Hematopoietic multipotent progenitor cell treated with erythropoietin and hydrocortisone succinate and interleukin-3 and kit ligand, for 8 days (in vitro differentiated cells): ENCODE measurements at regions not wholly inside any gene's neighbourhood (a gene's known extent, or its start where the extent isn't known, plus 50 kb on each side); places are given as distances from the start of the nearest gene placed in this dataset.
A peak's percentile ranks its signal among the peaks of the same experiment; 100 is the strongest.

ENCODE experiments used
- DNase-seq: peaks from one replicate; pipeline ENCODE4 v3.0.0-alpha.2; 2015

GRCh38 chr3:59578129-59578528 is 528.3 kb upstream of the CFAP20DC start:
- no peak for DNase-seq

- DNase-seq: no peak
These were observed 526.8 kb upstream of the CFAP20DC start for GRCh38 chr3:59576606-59577005.

- peak; percentile 74 for DNase-seq
These were observed 525.5 kb upstream of the CFAP20DC start for GRCh38 chr3:59575113-59576001.

- no peak for DNase-seq
These were observed 524.1 kb upstream of the CFAP20DC start for GRCh38 chr3:59573911-59574310.

- no peak for DNase-seq
These were observed 522.3 kb upstream of the CFAP20DC start for GRCh38 chr3:59572106-59572505.

GRCh38 chr3:59570806-59571205 is 521.0 kb upstream of the CFAP20DC start:
- DNase-seq: no peak

- DNase-seq: no peak
These were observed 517.8 kb upstream of the CFAP20DC start for GRCh38 chr3:59567661-59568060.

GRCh38 chr3:59566481-59566975 is 516.7 kb upstream of the CFAP20DC start:
- no peak for DNase-seq

GRCh38 chr3:59565125-59565524 is 515.3 kb upstream of the CFAP20DC start:
- no peak for DNase-seq

GRCh38 chr3:59563966-59564365 is 514.1 kb upstream of the CFAP20DC start:
- no peak for DNase-seq

- no peak for DNase-seq
These were observed 513.3 kb upstream of the CFAP20DC start for GRCh38 chr3:59563072-59563605.

- no peak for DNase-seq
These were observed 510.1 kb upstream of the CFAP20DC start for GRCh38 chr3:59559721-59560435.

- no peak for DNase-seq
These were observed 509.3 kb upstream of the CFAP20DC start for GRCh38 chr3:59558906-59559720.

GRCh38 chr3:59555593-59556315 is 505.9 kb upstream of the CFAP20DC start:
- no peak for DNase-seq

GRCh38 chr3:59553076-59553475 is 503.3 kb upstream of the CFAP20DC start:
- no peak for DNase-seq

- no peak for DNase-seq
These were observed 502.0 kb upstream of the CFAP20DC start for GRCh38 chr3:59551834-59552233.

- no peak for DNase-seq
These were observed 500.1 kb upstream of the CFAP20DC start for GRCh38 chr3:59549962-59550361.

- no peak for DNase-seq
These were observed 498.0 kb upstream of the CFAP20DC start for GRCh38 chr3:59547874-59548273.

GRCh38 chr3:59546522-59546921 is 496.7 kb upstream of the CFAP20DC start:
- DNase-seq: no peak

GRCh38 chr3:59545374-59545773 is 495.5 kb upstream of the CFAP20DC start:
- DNase-seq: no peak

- peak; percentile 78 for DNase-seq
These were observed 492.5 kb upstream of the CFAP20DC start for GRCh38 chr3:59542276-59542675.

- DNase-seq: no peak
These were observed 490.9 kb upstream of the CFAP20DC start for GRCh38 chr3:59540696-59541095.
